Esophagus muscularis mucosa (tissue), 4 donors: ENCODE measurements at regions not wholly inside any gene's neighbourhood (a gene's known extent, or its start where the extent isn't known, plus 50 kb on each side); places are given as distances from the start of the nearest gene placed in this dataset.

Source experiments
- DNase-seq: peaks from one replicate; pipeline ENCODE4 v3.0.0-alpha.2; 2017; ENCODE audit errors: extremely low spot score
- H3K27ac ChIP-seq, 4 donors: fragments of 200-600 bp; sonication (generic); replicated peaks in 1 of 4; 1 replicate in 3 of 4; 2 replicates in 1 of 4; pipeline ENCODE4 v1.5.1; 2016 to 2019; ENCODE audit warnings: mild to moderate bottlenecking in 1 of 4
- H3K27me3 ChIP-seq, 4 donors: fragments of 200-600 bp; sonication (generic); one replicate each; pipeline versions ENCODE4 v1.5.1 to v1.6.0; 2016 to 2019
- H3K36me3 ChIP-seq, 4 donors: fragments of 200-600 bp; sonication (generic); one replicate each; pipeline ENCODE4 v1.5.1; 2016 to 2019
- H3K4me1 ChIP-seq, 4 donors: fragments of 200-600 bp; sonication (generic); one replicate each; pipeline ENCODE4 v1.5.1; 2016 to 2019
- H3K4me3 ChIP-seq, 4 donors: fragments of 200-600 bp; sonication (generic); 1 replicate in 2 of 4; 2 replicates in 2 of 4; pipeline ENCODE4 v1.5.1; 2016 to 2019; ENCODE audit warnings: mild to moderate bottlenecking in 4 of 4, moderate library complexity in 1 of 4
- H3K9me3 ChIP-seq, 4 donors: fragments of 200-600 bp; sonication (generic); 1 replicate in 3 of 4; 2 replicates in 1 of 4; pipeline ENCODE4 v1.5.1; 2016 to 2019
- CTCF ChIP-seq, 3 experiments: fragments of 200-600 bp in 2 of 3; fragments of 450-650 bp in 1 of 3; sonication (generic) in 2 of 3; IDR thresholded peaks; one replicate each; pipeline ENCODE4 v1.5.1; 2017 to 2019; ENCODE audit warnings: antibody characterized with exemption in 3 of 3, mild to moderate bottlenecking in 2 of 3, moderate library complexity in 1 of 3
- EP300 ChIP-seq: sonication (generic); formaldehyde crosslinking; IDR thresholded peaks from one replicate; pipeline ENCODE4 v1.6.1; 2017; ENCODE audit warnings: antibody characterized with exemption
- POLR2A ChIP-seq: fragments of 450-650 bp; IDR thresholded peaks from one replicate; pipeline ENCODE4 v1.6.1; 2017; ENCODE audit warnings: antibody characterized with exemption, moderate library complexity, mild to moderate bottlenecking, low read depth
- POLR2AphosphoS5 ChIP-seq, 2 donors: sonication (generic); formaldehyde crosslinking; IDR thresholded peaks; one replicate each; pipeline ENCODE4 v1.6.1; 2017; ENCODE audit warnings: antibody characterized with exemption in 2 of 2
- WGBS: methylation state at CpG from one replicate; pipeline ENCODE4 v1.1.5; 2018; 5-methylcytosine and 5-hydroxymethylcytosine counted together
- intact Hi-C: fragments of 100-400 bp; cut with DNase I; formaldehyde crosslinking; loops from one replicate; pipeline ENCODE4 v1.15.1; 2023

- H3K27ac ChIP-seq, result no peak overlapping the region
- no peak overlapping the region for H3K4me3 ChIP-seq
- no peaks in the 10 kb centered on the region for H3K4me1 ChIP-seq
- TF ChIP-seq EP300 (no peak), POLR2A (no peak), POLR2AphosphoS5 (IDR thresholded peaks at IDR 0.05) (no peak), CTCF (IDR thresholded peaks at IDR 0.05) (peak in 2 of 3 experiments; percentile 15 to 18)
- intact Hi-C loops, result no loop called here
- no peaks in the 10 kb centered on the region for H3K36me3 ChIP-seq
- WGBS, result 85% methylated on average over 2 of the region's 2 CpGs
- peaks cover 0 to 9% (median 0%) of the 10 kb centered on the region in 4 donors for H3K27me3 ChIP-seq
- no peaks in the 10 kb centered on the region for H3K9me3 ChIP-seq
- DNase-seq, result no peak
Observed at GRCh38 chr4:111631215-111631999, 513.8 kb upstream of the FAM241A start.

GRCh38 chr4:111632641-111633151 is 512.6 kb upstream of the FAM241A start:
- WGBS, result 94% methylated on average over 1 of the region's 1 CpG
- Histone ChIP-seq H3K4me3 (no peak overlapping the region), H3K27ac (no peak overlapping the region), H3K27me3 (peaks cover 0 to 5% (median 0%) of the 10 kb centered on the region in 4 donors), H3K36me3 (no peaks in the 10 kb centered on the region), H3K4me1 (no peaks in the 10 kb centered on the region), H3K9me3 (no peaks in the 10 kb centered on the region)
- intact Hi-C loops, result no loop called here
- no peak for DNase-seq
- no peak for TF ChIP-seq POLR2A
- no peak for TF ChIP-seq POLR2AphosphoS5 (IDR thresholded peaks at IDR 0.05)
- no peak for TF ChIP-seq CTCF (IDR thresholded peaks at IDR 0.05)
- TF ChIP-seq EP300, result no peak

- H3K27me3 ChIP-seq, result peaks cover 0 to under 1% (median 0%) of the 10 kb centered on the region in 4 donors
- intact Hi-C loops, result no loop called here
- TF ChIP-seq EP300 (no peak), POLR2AphosphoS5 (IDR thresholded peaks at IDR 0.05) (no peak), POLR2A (no peak), CTCF (IDR thresholded peaks at IDR 0.05) (no peak)
- H3K9me3 ChIP-seq, result no peaks in the 10 kb centered on the region
- no peaks in the 10 kb centered on the region for H3K4me1 ChIP-seq
- WGBS, result 83% methylated on average over 7 of the region's 7 CpGs
- H3K36me3 ChIP-seq, result no peaks in the 10 kb centered on the region
- H3K27ac ChIP-seq, result no peak overlapping the region
- no peak for DNase-seq
- H3K4me3 ChIP-seq, result no peak overlapping the region
Observed at GRCh38 chr4:111633663-111634266, 511.5 kb upstream of the FAM241A start.

GRCh38 chr4:111635646-111636045 is 509.6 kb upstream of the FAM241A start:
- DNase-seq, result no peak
- no peak overlapping the region for H3K27ac ChIP-seq
- H3K4me3 ChIP-seq, result no peak overlapping the region
- no peaks in the 10 kb centered on the region for H3K27me3 ChIP-seq
- intact Hi-C loops, result no loop called here
- H3K4me1 ChIP-seq, result no peaks in the 10 kb centered on the region
- no peaks in the 10 kb centered on the region for H3K36me3 ChIP-seq
- 77% methylated on average over 1 of the region's 1 CpG for whole genome bisulfite sequencing
- no peaks in the 10 kb centered on the region for H3K9me3 ChIP-seq
- TF ChIP-seq POLR2AphosphoS5 (IDR thresholded peaks at IDR 0.05) (no peak), CTCF (IDR thresholded peaks at IDR 0.05) (no peak)
